ENCODE measurements at regions not wholly inside any gene's neighbourhood (a gene's known extent, or its start where the extent isn't known, plus 50 kb on each side); places are given as distances from the start of the nearest gene placed in this dataset.
A peak's percentile ranks its signal among the peaks of the same experiment; 100 is the strongest.
"Not testable (repeated sequence)": the region's sequence is repeated elsewhere in the genome, so short reads cannot be mapped to it uniquely, and the experiment has no call there.

DNA sequence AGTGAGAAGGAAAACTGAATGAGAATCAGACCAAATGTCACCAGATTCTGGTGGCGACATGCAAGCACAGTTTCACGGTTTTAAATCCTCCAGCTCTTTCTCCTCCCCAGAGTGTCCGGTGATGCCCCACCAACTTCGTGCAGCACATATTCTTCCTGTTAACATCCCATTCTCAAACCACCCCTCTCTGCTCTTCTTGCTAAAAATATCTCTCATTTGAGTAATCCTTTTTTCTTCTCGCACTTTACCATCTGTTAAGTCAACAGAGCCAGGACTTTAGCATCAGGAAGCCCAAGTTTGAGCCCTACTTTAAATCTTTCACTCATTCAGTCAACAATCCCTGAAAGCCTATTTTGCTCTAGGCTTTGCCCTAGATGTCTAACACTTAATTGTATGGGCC, 68.2 kb upstream of the VGLL4 start:
- no peak for DNase-seq

DNA sequence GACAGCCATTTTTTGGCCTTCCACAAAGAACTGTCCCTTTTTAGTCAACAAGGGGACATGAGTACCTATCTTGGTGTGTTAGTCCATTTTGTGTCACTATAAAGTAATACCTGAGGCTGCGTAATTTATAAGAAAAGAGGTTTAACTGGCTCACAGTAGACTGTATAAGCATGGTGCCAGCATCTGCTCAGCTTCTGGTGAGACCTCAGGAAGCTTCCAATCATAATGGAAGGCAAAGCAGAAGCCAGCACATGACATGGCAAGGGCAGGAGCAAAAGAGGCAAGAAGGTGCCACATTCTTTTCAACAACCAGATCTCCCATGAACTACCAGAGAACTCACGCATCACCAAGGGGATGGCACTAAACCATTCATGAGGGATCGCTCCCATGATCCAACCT, 66.1 kb upstream of the VGLL4 start:
- DNase-seq = no peak

DNA sequence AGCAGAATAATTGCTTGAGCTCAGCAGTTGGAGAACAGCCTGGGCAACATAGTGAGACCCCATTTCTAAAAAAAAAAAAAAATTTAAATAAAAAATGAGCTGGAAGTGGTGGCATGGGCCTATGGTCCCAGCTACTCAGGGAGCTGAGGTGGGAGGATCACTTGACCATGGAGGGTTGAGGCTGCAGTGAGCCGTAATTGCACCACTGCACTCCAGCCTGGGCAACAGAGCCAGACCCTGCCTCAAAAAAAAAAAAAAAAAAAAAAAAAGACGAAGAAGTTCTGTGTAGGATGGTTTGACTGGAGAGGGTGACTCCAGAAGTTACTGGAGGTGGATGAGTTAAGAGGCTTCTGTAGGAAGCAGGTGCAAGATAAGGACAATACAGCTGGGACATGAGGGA, 63.4 kb upstream of the VGLL4 start:
- not testable (repeated sequence) for DNase-seq

DNA sequence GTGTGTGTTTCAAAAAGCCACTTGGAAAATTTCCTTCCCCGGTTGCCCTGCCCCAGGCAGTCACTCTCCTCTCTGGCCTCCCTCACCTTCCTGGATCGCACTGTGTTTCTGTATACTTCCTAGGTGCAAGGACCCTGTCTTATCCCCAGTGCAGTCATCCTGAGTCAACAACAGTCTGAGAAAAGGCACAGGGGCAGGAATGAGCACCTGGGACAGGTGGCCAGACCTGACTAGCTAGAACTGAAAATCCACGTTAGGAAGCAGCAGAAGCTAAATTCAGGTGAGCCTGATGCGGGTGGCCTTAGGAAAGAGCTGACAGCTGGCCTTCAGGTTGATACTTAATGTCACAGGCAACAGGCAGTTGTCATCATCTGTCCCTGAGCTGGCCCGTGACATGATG, 62.9 kb upstream of the VGLL4 start:
- no peak for DNase-seq

DNA sequence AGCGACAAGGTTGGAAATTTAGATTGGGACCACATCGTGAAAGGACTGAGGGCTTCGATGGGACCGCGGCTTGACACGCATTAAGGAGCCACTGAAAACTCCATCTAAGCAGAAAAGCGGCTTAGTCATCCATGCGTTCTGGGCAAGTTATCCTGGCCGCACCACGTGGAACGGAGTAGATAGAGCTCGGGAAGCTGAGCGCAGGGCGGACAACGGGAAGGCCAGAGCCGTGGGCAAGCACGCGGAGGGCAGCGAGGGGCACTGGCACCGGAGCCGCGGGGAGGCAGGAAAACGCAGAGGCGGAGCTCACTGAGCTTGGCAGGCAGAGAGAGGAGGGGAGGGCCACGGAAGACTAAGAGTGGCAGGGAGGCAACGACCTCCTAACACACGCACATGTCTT, 61.3 kb upstream of the VGLL4 start:
- no peak for DNase-seq

DNA sequence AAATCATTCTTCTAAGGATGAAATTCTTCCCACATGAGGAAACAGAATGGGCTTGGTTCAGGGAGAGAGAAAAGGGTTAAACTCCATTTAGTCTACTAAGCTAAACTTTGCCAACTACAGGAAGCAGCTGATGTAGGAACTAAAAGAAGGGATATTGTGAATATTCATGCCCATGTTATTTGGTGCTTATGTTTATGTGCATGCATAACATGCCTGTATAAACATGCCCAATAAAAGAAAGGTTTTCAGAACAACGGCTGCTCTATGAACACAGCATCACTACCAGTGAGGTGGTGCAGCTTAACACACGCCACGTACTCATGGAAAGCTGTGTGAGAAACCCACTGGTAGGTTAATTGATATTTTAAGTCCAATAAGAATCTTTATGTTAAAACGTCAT, 59.4 kb upstream of the VGLL4 start:
- no peak for DNase-seq

DNA sequence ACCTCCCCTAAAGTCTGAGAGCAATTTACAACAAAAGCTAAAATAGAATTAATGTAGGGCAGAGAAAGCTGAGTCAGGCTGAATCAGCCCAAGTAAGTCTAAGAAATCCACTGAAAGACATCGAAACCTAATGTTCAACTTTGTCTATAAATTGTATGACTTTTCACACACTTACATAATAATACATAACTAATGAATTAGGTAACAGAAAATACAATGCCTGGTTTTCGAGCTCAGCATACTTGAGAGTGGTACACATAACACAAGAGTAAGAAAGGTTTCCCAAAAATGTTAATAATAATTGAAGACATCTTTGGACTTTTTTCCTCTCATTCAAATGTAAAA, 55.3 kb upstream of the VGLL4 start:
- DNase-seq = no peak

DNA sequence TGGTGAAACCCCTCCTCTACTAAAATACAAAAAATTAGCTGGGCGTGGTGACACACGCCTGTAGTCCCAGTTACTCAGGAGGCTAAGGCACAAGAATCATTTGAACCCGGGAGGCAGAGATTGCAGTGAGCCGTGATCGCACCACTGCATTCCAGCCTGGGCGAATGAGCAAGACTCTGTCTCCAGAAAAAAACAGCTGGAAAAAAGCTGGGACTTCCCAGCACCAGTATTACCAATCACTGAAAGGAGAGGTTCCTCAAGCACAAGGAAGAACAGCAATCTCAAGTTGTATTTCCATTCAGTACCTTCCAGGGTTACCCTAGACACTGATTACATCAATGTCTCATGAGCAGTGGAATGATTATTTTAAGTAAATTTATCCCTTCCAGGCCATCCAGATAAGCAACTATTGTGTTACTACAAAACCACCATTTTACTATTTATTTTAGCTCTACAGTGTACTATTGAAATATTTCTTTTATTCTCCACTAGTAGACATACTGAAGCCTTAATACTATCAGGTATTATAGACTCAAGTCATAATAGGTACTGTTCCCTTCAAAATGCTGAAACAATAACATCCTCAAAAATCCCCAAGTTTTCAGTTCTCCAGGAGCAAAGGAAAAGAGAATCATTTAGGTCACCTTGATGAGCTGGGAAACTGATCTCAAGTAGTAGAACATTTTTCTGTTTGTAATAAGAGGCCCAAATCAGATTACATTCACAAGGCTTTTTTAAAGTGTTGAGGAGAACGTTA, 54.8 kb upstream of the VGLL4 start:
- DNase-seq = peak in 1 of 2 donors; percentile 15

DNA sequence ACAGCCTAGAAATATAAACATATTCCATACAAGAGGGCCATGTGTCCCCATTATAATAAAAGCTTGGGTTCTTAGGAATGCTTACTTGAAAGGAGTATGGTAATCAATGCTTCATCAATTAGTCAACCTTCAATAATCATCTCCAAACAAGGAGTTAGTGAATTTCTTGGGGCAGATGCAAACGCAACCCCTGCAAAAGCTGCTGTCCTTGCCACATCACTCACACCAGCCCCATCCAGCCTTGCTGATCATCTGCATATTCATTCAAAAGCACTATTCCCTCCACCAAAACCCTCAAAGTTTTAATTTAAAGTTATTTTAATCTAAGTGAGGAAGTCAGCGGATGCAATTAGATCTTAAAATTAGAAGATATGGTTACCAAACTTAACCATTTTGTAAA, 54.0 kb upstream of the VGLL4 start:
- no peak for DNase-seq

DNA sequence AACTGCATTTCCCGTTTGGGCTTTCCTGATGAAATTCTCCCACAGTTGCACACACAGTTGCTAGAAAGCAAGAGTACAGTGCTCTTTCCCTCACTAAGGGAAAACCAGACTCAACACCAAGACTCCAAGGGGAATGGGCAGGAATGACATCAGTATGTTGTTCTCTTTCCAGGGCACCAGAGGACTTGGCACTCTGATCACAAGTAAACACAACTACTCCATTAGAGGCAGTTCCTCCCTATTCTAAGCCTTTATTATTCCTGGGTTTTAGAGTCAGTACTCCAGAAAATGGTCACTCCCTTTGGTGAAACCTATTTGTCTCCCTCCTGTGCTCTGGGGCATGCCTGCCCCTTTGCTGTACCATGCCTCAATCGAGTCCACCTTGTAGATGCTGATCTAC, 52.3 kb upstream of the VGLL4 start:
- DNase-seq = no peak

Data from inflammatory macrophage treated with lipopolysaccharide for 1 hour (primary cell).